ENCODE measurements at regions not wholly inside any gene's neighbourhood (a gene's known extent, or its start where the extent isn't known, plus 50 kb on each side); places are given as distances from the start of the nearest gene placed in this dataset.

- intact Hi-C loops (cut with DNase I): no loop called here
- peak overlapping the region in 1 of 4 donors; percentile 22 for H3K27ac ChIP-seq (replicated peaks in 1 of 4)
- no peaks in the 10 kb centered on the region for H3K9me3 ChIP-seq
- no peak overlapping the region for H3K4me3 ChIP-seq
- no peak for DNase-seq (ENCODE audit: extremely low spot score)
- WGBS: 43% methylated on average over 2 of the region's 2 CpGs
- TF ChIP-seq POLR2AphosphoS5 (IDR thresholded peaks at IDR 0.05): no peak
- TF ChIP-seq, protein P1, sequence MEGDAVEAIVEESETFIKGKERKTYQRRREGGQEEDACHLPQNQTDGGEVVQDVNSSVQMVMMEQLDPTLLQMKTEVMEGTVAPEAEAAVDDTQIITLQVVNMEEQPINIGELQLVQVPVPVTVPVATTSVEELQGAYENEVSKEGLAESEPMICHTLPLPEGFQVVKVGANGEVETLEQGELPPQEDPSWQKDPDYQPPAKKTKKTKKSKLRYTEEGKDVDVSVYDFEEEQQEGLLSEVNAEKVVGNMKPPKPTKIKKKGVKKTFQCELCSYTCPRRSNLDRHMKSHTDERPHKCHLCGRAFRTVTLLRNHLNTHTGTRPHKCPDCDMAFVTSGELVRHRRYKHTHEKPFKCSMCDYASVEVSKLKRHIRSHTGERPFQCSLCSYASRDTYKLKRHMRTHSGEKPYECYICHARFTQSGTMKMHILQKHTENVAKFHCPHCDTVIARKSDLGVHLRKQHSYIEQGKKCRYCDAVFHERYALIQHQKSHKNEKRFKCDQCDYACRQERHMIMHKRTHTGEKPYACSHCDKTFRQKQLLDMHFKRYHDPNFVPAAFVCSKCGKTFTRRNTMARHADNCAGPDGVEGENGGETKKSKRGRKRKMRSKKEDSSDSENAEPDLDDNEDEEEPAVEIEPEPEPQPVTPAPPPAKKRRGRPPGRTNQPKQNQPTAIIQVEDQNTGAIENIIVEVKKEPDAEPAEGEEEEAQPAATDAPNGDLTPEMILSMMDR (IDR thresholded peaks at IDR 0.05): no peak
- no peak for TF ChIP-seq POLR2A (IDR thresholded peaks at IDR 0.05; ENCODE audit: low read depth)
- TF ChIP-seq EP300 (IDR thresholded peaks at IDR 0.05): no peak
- H3K4me1 ChIP-seq: peaks cover 11 to 37% (median 34%) of the 10 kb centered on the region in 4 donors
- H3K27me3 ChIP-seq: no peaks in the 10 kb centered on the region
- peaks cover 0 to 50% (median 23%) of the 10 kb centered on the region in 4 donors for H3K36me3 ChIP-seq
These were observed 59.0 kb upstream of the EDEM3 start for GRCh38 chr1:184813528-184814089.

DNA sequence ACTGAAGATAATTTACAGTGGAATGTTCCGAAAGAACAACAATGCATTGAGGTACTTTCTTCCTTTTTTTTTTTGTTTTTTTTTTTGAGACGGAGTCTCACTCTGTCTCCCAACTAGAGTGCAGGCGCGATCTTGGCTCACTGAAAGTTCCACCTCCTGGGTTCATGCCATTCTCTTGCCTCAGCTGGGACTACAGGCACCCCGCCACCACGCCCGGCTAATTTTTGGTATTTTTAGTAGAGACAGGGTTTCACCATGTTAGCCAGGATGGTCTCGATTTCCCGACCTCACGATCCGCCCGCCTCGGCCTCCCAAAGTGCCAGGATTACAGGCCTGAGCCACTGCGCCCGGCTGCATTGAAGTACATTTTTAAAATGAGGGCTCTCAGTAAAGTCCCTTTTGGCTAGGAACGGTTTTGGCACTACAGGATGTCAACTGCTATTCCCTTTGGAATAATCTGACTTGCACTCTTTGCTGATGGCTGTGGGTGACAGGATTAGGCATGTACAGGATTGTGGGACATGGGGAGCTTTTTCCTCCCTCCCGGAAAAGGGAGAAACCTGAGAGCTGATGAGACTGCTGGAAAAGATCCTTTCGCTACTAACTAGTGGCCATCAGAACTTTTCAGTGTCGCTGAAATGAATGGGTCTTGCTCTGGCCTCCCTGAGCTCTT lies 56.9 kb upstream of the EDEM3 start:
- no peaks in the 10 kb centered on the region for H3K27me3 ChIP-seq
- H3K36me3 ChIP-seq: peaks cover 4 to 51% (median 25%) of the 10 kb centered on the region in 4 donors
- peak overlapping the region; percentile 41 to 73 (median 71) for H3K27ac ChIP-seq (replicated peaks in 1 of 4)
- H3K4me1 ChIP-seq: peaks cover 11 to 38% (median 36%) of the 10 kb centered on the region in 4 donors
- no peak overlapping the region for H3K4me3 ChIP-seq
- no peaks in the 10 kb centered on the region for H3K9me3 ChIP-seq
- WGBS: 74% methylated on average over 19 of the region's 19 CpGs
- intact Hi-C loops (cut with DNase I): no loop called here
- no peak for TF ChIP-seq POLR2AphosphoS5 (IDR thresholded peaks at IDR 0.05)
- TF ChIP-seq, protein P1 (IDR thresholded peaks at IDR 0.05): no peak
- TF ChIP-seq EP300 (IDR thresholded peaks at IDR 0.05): no peak
- no peak for TF ChIP-seq POLR2A (IDR thresholded peaks at IDR 0.05; ENCODE audit: low read depth)
- no peak for DNase-seq (ENCODE audit: extremely low spot score)

GRCh38 chr1:184810735-184811343 lies 56.2 kb upstream of the EDEM3 start:
- no peak for DNase-seq (ENCODE audit: extremely low spot score)
- no peak overlapping the region for H3K4me3 ChIP-seq
- H3K27me3 ChIP-seq: no peaks in the 10 kb centered on the region
- H3K4me1 ChIP-seq: peaks cover 16 to 45% (median 42%) of the 10 kb centered on the region in 4 donors
- WGBS: 43% methylated on average over 11 of the region's 11 CpGs
- TF ChIP-seq POLR2AphosphoS5 (IDR thresholded peaks at IDR 0.05): no peak
- TF ChIP-seq, protein P1 (IDR thresholded peaks at IDR 0.05): no peak
- no peak for TF ChIP-seq POLR2A (IDR thresholded peaks at IDR 0.05; ENCODE audit: low read depth)
- TF ChIP-seq EP300 (IDR thresholded peaks at IDR 0.05): no peak
- peak overlapping the region; percentile 41 to 73 (median 71) for H3K27ac ChIP-seq (replicated peaks in 1 of 4)
- peaks cover 4 to 50% (median 22%) of the 10 kb centered on the region in 4 donors for H3K36me3 ChIP-seq
- no peaks in the 10 kb centered on the region for H3K9me3 ChIP-seq
- intact Hi-C loops (cut with DNase I): no loop called here

GRCh38 chr1:184806296-184806721 lies 51.7 kb upstream of the EDEM3 start:
- Histone ChIP-seq H3K27me3 (no peaks in the 10 kb centered on the region), H3K27ac (replicated peaks in 1 of 4) (peak overlapping the region; percentile 40 to 52 (median 46)), H3K36me3 (peaks cover 17 to 85% (median 49%) of the 10 kb centered on the region in 4 donors), H3K4me3 (no peak overlapping the region), H3K9me3 (no peaks in the 10 kb centered on the region), H3K4me1 (peaks cover 8 to 37% (median 25%) of the 10 kb centered on the region in 4 donors)
- WGBS: 71% methylated on average over 5 of the region's 5 CpGs
- no peak for DNase-seq (ENCODE audit: extremely low spot score)
- intact Hi-C loops (cut with DNase I): no loop called here
- no peak for TF ChIP-seq EP300 (IDR thresholded peaks at IDR 0.05)

DNA sequence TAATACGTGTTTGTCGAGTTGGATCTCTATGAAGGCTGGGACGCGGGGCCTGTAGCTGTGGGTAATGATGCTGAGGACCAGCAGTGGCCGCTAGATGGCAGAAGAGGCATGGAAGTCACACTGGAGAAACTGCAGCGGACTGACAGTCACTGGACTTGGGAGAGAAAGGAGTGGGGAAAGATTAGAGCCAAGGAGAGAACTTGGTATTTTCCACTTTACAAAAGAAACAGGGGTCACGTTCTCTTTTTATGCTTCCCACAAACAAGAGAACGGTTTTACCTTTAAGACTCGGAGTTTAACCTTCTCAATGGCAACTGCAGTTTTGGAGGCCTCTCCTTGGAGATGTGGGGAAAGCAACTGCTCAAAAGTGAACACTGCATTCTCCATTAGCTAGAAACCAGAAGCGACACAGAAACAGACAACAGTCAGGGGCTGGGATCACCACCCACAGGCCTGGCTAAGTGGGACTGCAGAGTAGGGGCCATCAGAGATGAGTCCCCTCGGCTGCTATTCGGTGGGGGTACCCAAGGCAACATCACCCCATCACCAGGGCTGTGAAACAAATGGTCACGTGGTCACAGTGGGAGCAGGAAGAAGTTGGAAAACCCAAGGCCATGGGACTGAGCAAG lies 51.1 kb upstream of the EDEM3 start:
- WGBS: 14% methylated on average over 11 of the region's 13 CpGs
- DNase-seq (ENCODE audit: extremely low spot score): peak; percentile 96
- Histone ChIP-seq H3K4me3 (no peak overlapping the region), H3K4me1 (peaks cover 8 to 32% (median 20%) of the 10 kb centered on the region in 4 donors), H3K9me3 (no peaks in the 10 kb centered on the region), H3K36me3 (peaks cover 19 to 90% (median 54%) of the 10 kb centered on the region in 4 donors), H3K27ac (replicated peaks in 1 of 4) (peak overlapping the region; percentile 40 to 52 (median 46)), H3K27me3 (no peaks in the 10 kb centered on the region)
- intact Hi-C loops (cut with DNase I): loop anchor here (1.0 kb wide), 1 partner anchor 177 kb away; no protein-coding TSS in a partner anchor
- TF ChIP-seq POLR2AphosphoS5 (IDR thresholded peaks at IDR 0.05) (peak; percentile 42 to 63), POLR2A (IDR thresholded peaks at IDR 0.05; ENCODE audit: low read depth) (no peak), EP300 (IDR thresholded peaks at IDR 0.05) (no peak)
- TF ChIP-seq, protein P1 (IDR thresholded peaks at IDR 0.05): peak; percentile 86 to 95 (median 90)

Data from esophagus muscularis mucosa (tissue), 4 donors.